ENCODE measurements at regions not wholly inside any gene's neighbourhood (a gene's known extent, or its start where the extent isn't known, plus 50 kb on each side); places are given as distances from the start of the nearest gene placed in this dataset.

DNA sequence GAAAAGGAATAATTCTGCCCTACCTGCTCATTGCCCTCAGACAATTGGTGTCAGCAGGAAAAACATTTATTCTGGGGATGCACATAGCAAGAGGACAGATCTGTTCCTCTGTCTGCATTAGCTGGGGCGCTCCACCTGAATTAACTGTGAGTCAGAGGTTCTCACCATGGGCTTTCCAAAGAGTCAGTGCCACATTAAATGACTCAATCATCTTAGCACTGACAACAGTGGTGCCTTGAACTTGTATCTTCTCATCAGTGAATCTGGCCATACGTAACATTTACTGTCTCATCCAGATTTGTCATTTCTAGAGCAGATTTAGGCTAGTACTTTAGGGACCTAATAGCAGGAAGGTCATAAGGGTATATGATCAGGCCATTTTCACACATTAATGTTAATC lies 358.1 kb upstream of the CRIM1 start:
- TF ChIP-seq, protein P1, sequence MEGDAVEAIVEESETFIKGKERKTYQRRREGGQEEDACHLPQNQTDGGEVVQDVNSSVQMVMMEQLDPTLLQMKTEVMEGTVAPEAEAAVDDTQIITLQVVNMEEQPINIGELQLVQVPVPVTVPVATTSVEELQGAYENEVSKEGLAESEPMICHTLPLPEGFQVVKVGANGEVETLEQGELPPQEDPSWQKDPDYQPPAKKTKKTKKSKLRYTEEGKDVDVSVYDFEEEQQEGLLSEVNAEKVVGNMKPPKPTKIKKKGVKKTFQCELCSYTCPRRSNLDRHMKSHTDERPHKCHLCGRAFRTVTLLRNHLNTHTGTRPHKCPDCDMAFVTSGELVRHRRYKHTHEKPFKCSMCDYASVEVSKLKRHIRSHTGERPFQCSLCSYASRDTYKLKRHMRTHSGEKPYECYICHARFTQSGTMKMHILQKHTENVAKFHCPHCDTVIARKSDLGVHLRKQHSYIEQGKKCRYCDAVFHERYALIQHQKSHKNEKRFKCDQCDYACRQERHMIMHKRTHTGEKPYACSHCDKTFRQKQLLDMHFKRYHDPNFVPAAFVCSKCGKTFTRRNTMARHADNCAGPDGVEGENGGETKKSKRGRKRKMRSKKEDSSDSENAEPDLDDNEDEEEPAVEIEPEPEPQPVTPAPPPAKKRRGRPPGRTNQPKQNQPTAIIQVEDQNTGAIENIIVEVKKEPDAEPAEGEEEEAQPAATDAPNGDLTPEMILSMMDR (IDR thresholded peaks at IDR 0.05; ENCODE audit: low read depth, low read length): no peak
- no peak for TF ChIP-seq POLR2A (IDR thresholded peaks at IDR 0.05; ENCODE audit: extremely low read depth, insufficient read length)
